DND-41 (cell line): ENCODE measurements at regions not wholly inside any gene's neighbourhood (a gene's known extent, or its start where the extent isn't known, plus 50 kb on each side); places are given as distances from the start of the nearest gene placed in this dataset.

ENCODE experiments used
- ATAC-seq: fragments of 200-7000 bp; cut with Tn5 transposase; 3 replicates; pipeline ENCODE4 v1.9.1; 2021; ENCODE audit warnings: low read depth; ENCODE audit not compliant: insufficient read depth
- DNase-seq: peaks from one replicate; pipeline ENCODE4 v3.0.0-alpha.2; 2020
- H2AFZ ChIP-seq: 2 replicates; pipeline ENCODE4 v1.6.0; 2012; ENCODE audit warnings: low read depth, low read length
- H3K27ac ChIP-seq: 2 replicates; pipeline ENCODE4 v1.5.1; 2012; ENCODE audit warnings: low read length, inconsistent platforms
- H3K27me3 ChIP-seq: fragments of 200-600 bp; sonication (generic); 2 replicates; pipeline ENCODE4 v1.6.0; 2012; ENCODE audit warnings: low read length, mild to moderate bottlenecking, inconsistent platforms; ENCODE audit not compliant: insufficient read depth, poor library complexity
- H3K36me3 ChIP-seq: 2 replicates; pipeline ENCODE4 v1.5.1; 2012; ENCODE audit warnings: low read length, inconsistent platforms; ENCODE audit not compliant: insufficient read depth
- H3K4me1 ChIP-seq: 2 replicates; pipeline ENCODE4 v1.5.1; 2012; ENCODE audit warnings: mild to moderate bottlenecking, low read length; ENCODE audit not compliant: insufficient read depth
- H3K4me2 ChIP-seq: 2 replicates; pipeline ENCODE4 v1.6.0; 2012; ENCODE audit warnings: mild to moderate bottlenecking, moderate library complexity, low read length, inconsistent platforms; ENCODE audit not compliant: insufficient read depth
- H3K4me3 ChIP-seq, 2 experiments: fragments of 200-600 bp in 1 of 2; shearing (Covaris generic) in 1 of 2; 2 replicates each; pipeline ENCODE4 v1.5.1; 2012 to 2016; ENCODE audit warnings: inconsistent platforms in 2 of 2, low read length in 2 of 2, mild to moderate bottlenecking in 2 of 2, low read depth in 1 of 2, moderate library complexity in 1 of 2
- H3K79me2 ChIP-seq: 2 replicates; pipeline ENCODE4 v1.6.0; 2012; ENCODE audit warnings: low read length, inconsistent platforms; ENCODE audit not compliant: insufficient read depth
- H3K9ac ChIP-seq: 2 replicates; pipeline ENCODE4 v1.6.0; 2012; ENCODE audit warnings: low read depth, mild to moderate bottlenecking, inconsistent platforms, low read length, moderate library complexity
- H3K9me3 ChIP-seq: 2 replicates; pipeline ENCODE4 v1.5.1; 2012; ENCODE audit warnings: low read length, moderate library complexity, mild to moderate bottlenecking, inconsistent platforms; ENCODE audit not compliant: insufficient read depth, severe bottlenecking
- H4K20me1 ChIP-seq: 2 replicates; pipeline ENCODE4 v1.6.0; 2012; ENCODE audit warnings: low read length; ENCODE audit not compliant: insufficient read depth
- CTCF ChIP-seq: IDR thresholded peaks from 2 replicates; pipeline ENCODE4 v1.5.1; 2012; ENCODE audit warnings: borderline replicate concordance, low read length, moderate library complexity, mild to moderate bottlenecking; ENCODE audit not compliant: poor library complexity, severe bottlenecking; ENCODE audit errors: extremely low read depth
- EZH2 ChIP-seq: IDR thresholded peaks from 3 replicates; pipeline ENCODE4 v1.6.1; 2012; ENCODE audit warnings: borderline replicate concordance, low read depth, mild to moderate bottlenecking, moderate library complexity, low read length, inconsistent platforms; ENCODE audit not compliant: severe bottlenecking

DNA sequence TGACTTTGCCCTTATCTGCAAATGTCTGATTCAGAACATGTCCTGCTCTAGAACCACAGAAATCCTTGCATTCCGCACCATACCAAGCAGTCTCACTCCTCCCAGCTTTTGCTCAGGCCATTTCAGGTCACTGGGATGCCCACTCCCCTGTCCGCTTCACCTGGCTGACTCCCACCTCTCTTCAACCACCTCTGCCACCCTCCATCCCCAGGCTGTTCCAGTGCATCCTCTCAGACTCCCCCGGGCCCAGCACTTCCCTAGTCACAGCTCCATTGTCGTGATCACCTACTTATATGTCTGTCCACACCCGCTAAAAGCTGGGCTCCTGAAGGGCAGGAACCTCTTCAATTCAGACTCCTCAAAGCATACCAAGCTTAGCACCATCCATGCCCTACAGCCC, 58.4 kb upstream of the CDH5 start:
- H3K79me2 ChIP-seq: no peaks in the 10 kb centered on the region
- H3K36me3 ChIP-seq: no peaks in the 10 kb centered on the region
- H3K9me3 ChIP-seq: no peaks in the 10 kb centered on the region
- no peak overlapping the region for H3K4me2 ChIP-seq
- DNase-seq (no peak), ATAC-seq (no peak)
- no peak overlapping the region for H3K4me3 ChIP-seq
- no peak overlapping the region for H3K9ac ChIP-seq
- no peak overlapping the region for H2AFZ ChIP-seq
- H3K27me3 ChIP-seq: peaks cover 24% of the 10 kb centered on the region
- no peak for TF ChIP-seq EZH2
- no peak for TF ChIP-seq CTCF
- no peaks in the 10 kb centered on the region for H3K4me1 ChIP-seq
- no peak overlapping the region for H3K27ac ChIP-seq
- H4K20me1 ChIP-seq: no peaks in the 10 kb centered on the region

DNA sequence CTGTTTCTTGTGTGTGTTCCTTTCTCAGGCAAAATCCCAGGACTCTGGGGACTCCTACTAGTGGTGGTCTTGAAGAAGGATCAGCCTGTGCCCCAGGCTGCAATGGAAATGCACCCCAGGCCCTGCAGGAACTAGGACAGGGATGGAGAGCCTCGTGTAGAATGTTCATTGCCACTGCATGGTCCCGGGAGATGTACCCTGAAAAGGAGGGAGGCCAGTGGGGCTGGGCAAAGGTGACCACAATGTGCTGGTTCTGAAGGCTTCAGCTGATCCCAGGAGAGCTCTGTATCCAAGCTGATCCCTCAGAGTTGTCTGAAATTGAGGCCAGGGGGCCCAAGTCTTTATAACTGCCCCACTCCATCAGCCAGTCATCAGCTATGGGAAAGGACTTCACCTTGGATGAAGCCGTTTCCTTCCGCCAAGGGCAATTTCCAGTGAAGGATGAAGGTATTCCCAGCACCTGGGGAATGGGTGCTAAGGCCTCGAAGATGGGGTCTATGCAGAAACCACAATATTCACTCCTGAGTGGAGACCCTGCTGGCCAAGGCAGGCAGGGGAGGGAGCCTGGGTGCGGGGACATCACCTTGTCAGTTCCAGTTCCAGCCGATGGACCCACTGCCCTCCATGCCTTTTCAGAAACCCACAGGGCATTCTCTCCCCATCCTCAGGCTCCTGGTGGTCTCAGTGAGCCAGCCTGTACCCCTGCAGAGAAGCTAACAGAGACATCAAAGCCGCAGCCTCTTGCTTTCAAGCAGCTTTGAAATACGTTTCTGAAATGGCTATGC, 59.9 kb upstream of the CDH5 start:
- peaks cover 20% of the 10 kb centered on the region for H3K27me3 ChIP-seq
- no peaks in the 10 kb centered on the region for H3K9me3 ChIP-seq
- H3K4me1 ChIP-seq: no peaks in the 10 kb centered on the region
- H3K79me2 ChIP-seq: no peaks in the 10 kb centered on the region
- TF ChIP-seq EZH2: no peak
- TF ChIP-seq CTCF: no peak
- H3K9ac ChIP-seq: no peak overlapping the region
- H4K20me1 ChIP-seq: no peaks in the 10 kb centered on the region
- H3K4me2 ChIP-seq: no peak overlapping the region
- DNase-seq (no peak), ATAC-seq (no peak)
- no peaks in the 10 kb centered on the region for H3K36me3 ChIP-seq
- no peak overlapping the region for H2AFZ ChIP-seq
- no peak overlapping the region for H3K27ac ChIP-seq
- H3K4me3 ChIP-seq: no peak overlapping the region

GRCh38 chr16:66304961-66305360, 61.5 kb upstream of the CDH5 start:
- Histone ChIP-seq H3K27ac (no peak overlapping the region), H3K4me1 (no peaks in the 10 kb centered on the region), H3K36me3 (no peaks in the 10 kb centered on the region), H3K79me2 (no peaks in the 10 kb centered on the region), H3K9me3 (no peaks in the 10 kb centered on the region), H3K27me3 (peaks cover 11% of the 10 kb centered on the region), H3K9ac (no peak overlapping the region), H3K4me2 (no peak overlapping the region), H3K4me3 (no peak overlapping the region), H4K20me1 (no peaks in the 10 kb centered on the region), H2AFZ (no peak overlapping the region)
- no peak for ATAC-seq
- DNase-seq: no peak
- TF ChIP-seq CTCF (no peak), EZH2 (no peak)

DNA sequence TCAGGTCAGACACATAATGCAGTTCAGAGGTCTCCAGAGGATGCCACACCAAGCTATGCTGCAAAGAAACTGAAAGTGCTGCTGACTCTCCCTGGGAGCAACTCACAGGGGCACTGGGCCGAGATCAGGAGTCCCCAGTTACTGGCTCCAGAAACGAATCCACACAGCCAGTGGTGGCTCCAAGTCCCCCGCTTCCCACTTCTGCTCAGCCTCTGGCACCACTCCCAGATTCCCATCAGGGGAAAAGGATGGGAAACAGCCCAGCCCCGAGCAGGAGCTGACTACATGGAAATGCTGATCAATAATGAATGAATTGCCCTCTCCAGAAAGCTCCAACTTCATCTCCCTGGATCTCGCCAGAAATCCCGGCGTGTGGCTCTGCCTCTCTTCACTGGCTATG, 62.3 kb upstream of the CDH5 start:
- H3K36me3 ChIP-seq: no peaks in the 10 kb centered on the region
- no peak overlapping the region for H2AFZ ChIP-seq
- peaks cover 11% of the 10 kb centered on the region for H3K27me3 ChIP-seq
- H3K27ac ChIP-seq: no peak overlapping the region
- DNase-seq (no peak), ATAC-seq (no peak)
- H3K4me1 ChIP-seq: peaks cover 6% of the 10 kb centered on the region; the same call in 1 of the 2 replicates
- TF ChIP-seq EZH2 (no peak), CTCF (no peak)
- no peaks in the 10 kb centered on the region for H4K20me1 ChIP-seq
- no peak overlapping the region for H3K4me2 ChIP-seq
- H3K4me3 ChIP-seq: no peak overlapping the region
- no peak overlapping the region for H3K9ac ChIP-seq
- no peaks in the 10 kb centered on the region for H3K79me2 ChIP-seq
- H3K9me3 ChIP-seq: no peaks in the 10 kb centered on the region
